GM21447 (cell line): ENCODE measurements at regions not wholly inside any gene's neighbourhood (a gene's known extent, or its start where the extent isn't known, plus 50 kb on each side); places are given as distances from the start of the nearest gene placed in this dataset.
"Not testable (repeated sequence)": the region's sequence is repeated elsewhere in the genome, so short reads cannot be mapped to it uniquely, and the experiment has no call there.

ENCODE experiments used
- ATAC-seq: cut with Tn5 transposase; IDR thresholded peaks from one replicate; pipeline ENCODE4 v1.9.1; 2021; ENCODE audit not compliant: unreplicated experiment

DNA sequence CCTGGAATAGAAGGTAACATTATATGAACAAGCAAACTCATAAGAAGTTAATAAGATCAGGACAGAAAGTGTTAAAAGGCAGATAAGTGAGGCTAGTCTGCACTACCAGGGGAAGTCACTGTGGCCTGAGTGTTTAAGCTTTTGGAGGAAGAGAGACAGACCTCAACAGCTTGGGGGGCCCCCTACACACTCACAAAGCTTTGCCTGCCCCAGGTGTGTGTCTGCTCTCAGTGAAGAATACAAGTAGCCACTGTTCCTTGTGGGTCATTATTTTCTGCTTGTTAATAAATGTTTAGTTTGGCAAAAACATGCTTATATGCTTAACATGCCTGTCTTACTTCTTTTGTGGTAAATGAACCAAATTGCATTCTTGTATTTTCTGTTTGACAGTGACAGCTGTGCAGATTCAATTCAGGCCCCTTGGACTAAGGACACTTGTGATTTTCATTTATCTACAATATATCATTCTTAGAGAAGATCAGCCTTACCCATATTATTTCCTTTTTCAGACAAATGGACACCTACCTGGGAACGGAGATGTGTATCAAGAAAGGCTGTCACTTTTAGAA is 50.7 kb upstream of the C12orf71 start:
- peak; percentile 80 for ATAC-seq

DNA sequence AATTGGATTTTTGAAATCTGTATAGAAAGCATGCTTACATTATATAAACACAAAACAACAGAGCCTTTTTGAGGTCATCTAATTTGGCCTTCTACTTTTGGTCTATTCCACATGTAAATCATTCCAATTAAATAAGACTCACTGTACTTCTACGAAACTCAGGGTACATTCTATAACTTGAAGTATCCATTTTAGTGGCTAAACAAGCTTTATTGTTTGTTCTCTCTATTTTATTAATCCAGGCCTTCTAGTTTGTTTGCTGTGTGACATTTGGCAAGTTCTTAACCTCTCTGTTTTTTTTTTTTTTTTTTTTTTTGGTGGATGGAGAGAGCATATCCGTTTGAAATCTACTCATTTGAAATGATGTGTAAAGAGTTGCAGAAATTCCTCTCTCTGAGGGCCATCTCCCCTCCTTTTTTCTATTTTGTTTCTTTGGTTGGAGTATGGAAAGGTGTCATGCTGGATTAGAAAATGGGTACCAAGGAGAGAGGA is 58.1 kb upstream of the C12orf71 start:
- no peak for ATAC-seq

DNA sequence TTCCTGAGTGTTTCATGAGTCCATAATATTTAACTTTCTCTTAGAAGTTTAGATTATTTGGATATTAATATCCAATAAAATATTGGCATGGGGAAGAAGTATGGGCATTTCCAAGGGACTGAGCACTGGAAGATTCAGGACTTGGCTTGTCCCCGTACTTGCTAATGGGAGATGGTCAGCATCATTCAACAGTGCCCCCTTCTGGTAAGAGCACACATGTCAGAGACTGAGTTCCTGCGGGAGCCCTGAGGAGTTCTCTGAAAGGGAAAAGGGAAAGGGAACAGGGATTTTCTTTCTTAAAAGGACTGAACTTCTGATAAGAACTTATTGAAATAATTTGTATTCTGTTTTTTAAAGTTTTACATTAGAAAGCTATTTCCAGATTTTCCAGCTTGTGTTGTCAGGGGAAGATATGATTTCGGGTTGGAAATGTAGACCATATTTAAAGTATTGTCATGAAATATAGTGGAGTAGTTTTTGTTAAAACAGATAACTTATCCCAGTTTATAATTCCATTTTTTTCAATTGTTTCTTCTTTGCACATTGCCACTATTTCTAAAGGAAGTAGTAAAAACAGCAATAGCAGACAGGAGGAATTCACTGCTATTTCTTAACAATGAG is 59.8 kb upstream of the C12orf71 start:
- peak; percentile 46 for ATAC-seq

DNA sequence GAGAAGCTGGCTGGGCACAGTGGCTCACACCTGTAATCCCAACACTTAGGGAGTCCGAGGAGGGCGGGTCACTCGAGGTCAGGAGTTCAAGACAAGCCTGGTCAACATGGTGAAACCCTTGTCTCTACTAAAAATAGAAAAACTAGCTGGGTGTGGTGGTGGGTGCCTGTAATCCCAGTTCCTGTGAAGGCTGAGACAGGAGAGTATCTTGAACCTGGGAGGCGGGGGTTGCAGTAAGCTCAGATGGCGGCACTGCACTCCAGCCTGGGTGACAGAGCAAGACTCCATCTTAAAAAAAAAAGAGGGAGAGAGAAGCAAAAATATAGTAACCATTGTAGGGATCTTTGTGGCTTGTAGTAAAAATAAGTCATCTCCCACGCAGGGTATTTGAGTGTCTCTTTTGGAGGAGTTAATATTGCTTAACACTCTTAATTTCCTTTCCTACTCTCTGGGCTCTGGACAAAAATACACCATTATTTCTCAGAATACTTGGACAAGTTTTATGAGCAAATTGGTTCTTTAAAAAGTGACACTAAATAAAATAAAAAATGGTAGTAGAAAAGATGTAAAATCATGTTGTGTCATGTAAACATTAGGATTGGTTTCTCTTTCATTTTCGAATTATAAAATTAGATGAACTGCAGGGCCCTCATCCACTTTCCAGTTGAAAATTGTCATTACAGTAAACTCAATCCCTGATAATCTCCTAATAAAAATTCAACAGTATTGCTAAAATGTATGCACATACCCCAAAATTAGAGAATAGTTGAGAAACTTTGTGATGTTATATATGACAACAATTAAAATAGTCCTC is 61.1 kb upstream of the C12orf71 start:
- ATAC-seq = no peak

DNA sequence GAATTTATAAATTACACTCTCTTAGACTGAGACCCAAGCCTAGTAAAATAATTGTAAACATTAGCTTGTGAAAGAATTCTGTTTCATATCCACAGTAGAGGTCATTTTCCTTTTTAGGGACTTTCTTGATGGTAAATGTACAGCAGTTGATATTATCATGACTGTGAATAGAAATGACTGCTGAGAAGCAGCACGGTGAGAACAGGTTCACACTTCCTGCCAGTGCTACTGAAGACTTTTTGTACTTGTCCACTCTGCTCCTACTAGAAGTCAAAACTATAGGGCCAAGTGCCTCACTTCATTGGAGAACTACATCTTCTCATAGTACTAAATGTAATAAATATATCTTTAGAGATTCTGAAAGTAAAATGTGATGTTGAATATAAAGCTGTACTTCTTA is 63.3 kb upstream of the C12orf71 start:
- ATAC-seq = peak; percentile 52

DNA sequence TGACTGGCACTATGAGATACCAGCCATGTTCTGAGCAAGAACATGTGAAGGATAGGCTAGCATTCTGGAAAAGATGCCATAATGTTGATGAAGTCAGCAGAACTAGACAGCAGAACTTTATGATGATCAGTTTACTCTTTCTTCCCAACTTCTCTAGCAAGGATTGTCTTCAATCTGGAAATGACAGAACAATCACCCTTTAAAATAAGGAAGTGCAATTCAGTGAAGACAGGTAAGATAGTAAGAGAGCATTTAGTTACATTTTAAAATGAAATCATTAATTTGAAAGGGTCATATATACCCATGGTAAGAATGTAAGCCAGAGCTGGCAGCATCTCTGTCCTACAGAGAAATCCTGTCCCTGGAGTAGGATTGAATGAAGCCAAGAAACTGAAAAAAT is 66.0 kb upstream of the C12orf71 start:
- ATAC-seq = no peak

DNA sequence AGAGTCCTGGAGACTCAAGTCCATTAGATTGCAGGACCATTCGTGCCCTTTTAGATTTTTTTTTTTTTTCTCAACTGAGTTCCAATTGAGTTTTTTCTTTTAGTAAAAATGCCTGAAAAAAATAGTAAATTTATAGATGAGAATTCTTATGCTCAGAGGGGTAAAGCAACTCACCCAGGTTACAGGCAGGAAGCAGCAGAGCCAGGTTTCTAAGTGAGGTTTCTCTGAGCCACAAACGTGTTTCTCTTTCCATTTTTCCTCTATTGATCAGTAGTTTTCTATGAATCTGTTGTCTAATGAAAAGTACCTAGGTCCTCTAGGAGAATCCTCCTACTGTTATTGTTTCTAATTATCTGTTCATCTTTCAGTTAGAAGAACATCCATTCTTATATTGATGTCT is 66.4 kb upstream of the C12orf71 start:
- no peak for ATAC-seq

DNA sequence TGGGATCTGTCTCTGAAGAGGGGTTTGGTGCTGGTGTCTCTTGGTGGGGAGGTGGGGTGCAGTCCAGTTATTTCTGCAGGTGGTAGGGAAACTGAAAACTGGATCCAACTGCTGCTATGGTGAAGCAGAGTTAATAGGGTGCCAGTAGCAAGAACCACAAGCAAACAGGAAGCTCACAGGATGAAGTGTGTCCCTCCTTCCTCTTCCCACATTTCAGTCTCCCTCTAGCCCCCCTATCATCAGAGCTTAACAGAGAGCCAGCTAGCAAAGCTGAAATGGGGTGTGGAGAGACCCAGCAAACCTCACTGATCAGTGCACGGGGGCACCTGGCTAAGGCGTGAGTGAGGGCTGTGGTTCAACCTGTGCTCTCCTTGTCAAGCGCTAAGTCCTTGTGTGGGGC is 69.1 kb upstream of the C12orf71 start:
- ATAC-seq = no peak

DNA sequence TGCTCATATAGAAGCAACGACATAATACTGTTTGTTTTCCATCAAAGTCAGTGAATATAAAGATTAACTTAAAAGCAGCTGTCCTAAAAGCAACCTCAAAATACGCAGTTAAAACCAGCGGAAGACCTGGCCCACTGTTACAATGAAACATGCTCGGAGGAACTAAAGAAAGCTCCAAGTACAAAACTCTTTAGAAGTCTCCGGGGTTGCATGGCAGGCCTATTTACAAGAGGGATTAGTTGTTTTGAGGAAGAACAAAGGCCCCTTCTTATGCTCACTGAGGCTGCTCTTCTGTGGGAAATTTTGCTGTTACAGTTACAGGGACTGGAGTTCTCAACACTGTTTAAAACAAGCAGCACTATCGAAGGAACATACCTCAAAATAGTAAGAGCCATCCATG is 75.9 kb upstream of the C12orf71 start:
- no peak for ATAC-seq

DNA sequence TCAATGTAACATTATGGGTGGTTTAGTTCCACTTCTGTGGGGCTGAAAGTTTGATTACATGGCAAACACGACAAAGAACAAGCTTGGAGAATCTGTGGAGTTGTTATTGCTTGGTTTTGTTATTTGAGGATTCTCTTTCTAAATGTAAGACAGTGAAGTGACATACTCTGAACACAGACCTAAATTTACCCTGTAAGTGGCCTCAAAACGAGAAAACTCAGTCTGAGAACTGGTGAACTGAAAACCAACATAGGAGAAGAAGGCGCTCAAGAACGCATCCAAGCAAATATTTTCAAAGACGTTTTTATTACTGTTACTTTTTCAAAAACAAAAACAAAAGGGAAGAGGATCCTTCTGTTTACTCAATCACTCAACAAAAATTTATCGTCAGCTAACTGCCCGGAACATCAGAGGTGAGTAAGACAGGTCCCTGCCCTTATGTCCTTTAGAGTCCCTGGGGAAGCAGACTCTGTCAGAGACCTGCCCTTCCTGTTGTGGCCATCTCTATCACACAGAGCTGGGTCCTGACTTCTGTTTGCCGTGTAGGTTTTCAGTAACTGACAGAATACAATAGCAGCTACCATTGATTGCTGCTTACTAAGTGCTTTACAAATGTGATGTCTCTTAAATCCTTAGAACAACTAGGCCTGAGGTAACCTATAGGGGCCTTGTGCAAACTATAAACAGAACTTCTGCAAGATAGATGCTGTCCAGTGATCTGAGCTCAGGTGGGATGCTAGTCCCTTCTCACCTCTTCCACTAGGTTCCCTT is 79.3 kb upstream of the C12orf71 start:
- ATAC-seq = peak; percentile 63

DNA sequence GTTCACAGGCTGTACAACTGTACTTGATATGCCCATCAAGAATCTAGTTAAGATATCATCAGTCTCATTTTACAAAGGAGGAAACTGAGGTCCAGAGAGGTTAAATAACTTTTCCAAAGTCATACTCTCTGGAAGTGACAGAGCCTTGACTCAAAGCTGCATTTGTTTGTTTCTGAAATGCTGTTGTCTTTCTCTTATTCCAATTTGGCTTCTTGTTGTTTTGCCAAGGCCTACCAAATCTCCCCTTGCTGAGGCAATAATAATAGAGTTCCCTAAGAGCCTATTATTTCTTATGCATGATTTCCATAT is 79.8 kb upstream of the C12orf71 start:
- ATAC-seq = no peak

DNA sequence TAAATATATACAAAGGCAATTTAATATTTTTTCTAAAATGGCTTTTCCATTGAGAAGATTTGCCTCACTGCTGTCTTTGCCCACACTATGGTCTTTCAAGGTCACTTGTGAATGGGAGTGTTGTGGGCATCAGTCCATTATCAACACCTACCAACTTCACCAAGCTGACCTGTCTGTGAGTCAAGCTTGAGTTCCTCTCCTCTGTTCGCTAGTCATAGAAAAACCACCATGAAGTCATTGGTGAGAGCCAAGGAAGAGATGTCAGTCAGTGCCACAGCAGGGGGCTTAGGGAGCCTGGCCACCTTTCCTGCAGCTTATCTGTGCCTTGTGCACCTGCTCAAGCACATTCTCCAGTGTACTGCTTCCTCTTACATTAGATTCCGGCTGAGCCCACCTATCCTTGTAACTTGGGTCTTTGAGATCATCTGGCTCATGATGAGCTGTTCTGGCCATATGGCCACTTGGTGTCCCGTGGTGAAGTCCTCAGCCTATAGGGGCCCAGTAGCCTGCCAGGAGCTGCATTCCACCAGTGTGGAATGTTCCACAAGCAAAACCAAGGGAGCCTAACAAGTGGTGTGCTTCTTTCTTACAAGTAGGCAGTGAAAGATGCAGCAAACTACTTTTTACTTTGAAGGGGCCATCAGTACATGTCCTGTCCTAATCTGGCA is 80.8 kb upstream of the C12orf71 start:
- no peak for ATAC-seq

DNA sequence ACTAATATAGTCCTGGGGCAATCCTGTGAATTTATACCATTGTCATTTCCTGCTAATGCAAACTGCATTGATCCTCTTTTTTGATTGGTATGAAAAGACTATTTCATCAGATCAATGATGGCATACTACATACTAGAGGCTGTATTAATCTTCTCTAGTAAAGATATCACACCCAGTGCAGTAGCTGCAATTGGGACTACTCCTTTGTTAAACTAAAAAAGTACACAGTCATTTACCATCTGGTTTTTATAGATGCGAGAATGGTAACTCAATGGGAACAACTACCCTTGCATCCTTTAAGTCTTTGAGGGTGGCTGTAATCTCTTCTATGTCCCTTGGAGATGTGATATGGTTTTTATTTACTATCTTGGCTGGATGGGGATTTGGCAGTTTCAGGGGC is 80.2 kb upstream of the STK38L start:
- no peak for ATAC-seq

DNA sequence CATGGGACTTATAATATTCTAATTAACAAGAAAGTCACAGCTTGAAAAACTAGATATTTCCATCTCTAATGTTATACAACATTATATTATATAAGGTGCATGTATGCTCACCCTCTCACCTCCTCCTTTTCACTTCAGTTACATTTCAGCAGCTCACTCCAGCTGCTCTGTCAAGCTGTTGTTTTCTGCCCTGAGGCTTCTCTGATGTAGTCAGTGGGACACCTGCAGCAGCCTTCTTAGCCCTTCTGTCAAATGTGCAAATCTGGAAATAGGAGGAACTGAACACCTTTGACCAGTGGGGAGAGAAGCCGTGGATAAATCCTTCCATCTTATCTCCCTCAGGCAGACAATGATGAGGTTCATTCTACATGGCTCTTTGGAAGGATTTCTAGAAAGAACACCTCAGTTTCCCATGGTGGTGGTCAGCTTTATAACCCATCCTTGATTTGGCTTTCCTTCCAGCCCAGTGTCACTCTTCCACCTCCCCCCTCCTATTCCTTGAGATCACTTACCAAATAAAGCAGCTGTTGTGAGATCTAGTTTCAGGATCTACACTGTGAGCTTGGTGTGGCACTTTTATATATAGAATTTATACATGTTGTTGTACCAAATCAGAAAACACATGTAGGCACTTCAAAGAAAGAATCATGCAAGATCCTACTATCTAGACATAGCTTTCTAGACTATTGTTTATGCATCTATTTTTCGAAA is 79.6 kb upstream of the STK38L start:
- no peak for ATAC-seq

DNA sequence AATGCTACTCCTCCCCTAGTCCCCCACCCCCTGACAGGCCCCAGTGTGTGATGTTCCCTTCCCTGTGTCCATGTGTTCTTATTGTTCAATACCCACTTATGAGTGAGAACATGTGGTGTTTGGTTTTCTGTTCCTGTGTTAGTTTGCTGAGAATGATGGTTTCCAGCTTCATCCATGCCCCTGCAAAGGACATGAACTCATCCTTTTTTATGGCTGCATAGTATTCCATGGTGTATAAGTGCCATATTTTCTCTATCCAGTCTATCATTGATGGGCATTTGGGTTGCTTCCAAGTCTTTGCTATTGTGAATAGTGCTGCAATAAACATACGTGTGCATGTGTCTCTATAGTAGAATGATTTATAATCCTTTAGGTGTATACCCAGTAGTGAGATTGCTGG is 78.1 kb upstream of the STK38L start:
- ATAC-seq = not testable (repeated sequence)

DNA sequence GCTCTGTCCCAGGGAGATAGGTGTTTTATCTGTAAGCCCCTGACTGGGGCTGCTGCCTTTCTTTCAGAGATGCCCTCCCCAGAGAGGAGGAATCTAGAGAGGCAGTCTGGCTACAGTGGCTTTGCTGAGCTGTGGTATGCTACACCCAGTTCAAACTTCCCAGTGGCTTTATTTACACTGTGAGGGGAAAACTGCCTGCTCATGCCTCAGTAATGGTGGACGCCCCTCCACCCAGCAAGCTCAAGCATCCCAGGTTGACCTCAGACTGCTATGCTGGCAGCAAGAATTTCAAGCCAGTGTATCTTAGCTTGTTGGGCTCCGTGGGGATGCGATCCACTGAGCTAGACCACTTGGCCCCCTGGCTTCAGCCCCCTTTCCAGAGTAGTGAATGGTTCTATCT is 72.6 kb upstream of the STK38L start:
- ATAC-seq = not testable (repeated sequence)

DNA sequence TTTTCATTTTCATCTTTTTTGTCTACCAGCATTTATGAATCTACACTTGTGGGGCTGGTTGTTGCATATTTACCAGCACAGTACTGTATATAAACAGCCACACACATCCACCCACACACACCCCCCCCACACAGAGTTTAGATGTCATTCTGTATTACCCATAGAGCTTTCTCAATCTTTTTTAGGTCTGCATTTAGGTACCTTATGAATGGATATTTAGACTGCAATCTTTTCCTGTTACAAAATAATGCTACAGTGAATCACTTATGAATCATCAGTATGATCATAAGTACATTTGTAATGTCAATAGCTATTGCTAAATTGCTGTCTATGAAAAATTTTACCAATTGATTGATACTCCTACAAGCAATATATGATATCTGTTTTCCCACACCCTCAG is 67.3 kb upstream of the STK38L start:
- ATAC-seq = no peak

DNA sequence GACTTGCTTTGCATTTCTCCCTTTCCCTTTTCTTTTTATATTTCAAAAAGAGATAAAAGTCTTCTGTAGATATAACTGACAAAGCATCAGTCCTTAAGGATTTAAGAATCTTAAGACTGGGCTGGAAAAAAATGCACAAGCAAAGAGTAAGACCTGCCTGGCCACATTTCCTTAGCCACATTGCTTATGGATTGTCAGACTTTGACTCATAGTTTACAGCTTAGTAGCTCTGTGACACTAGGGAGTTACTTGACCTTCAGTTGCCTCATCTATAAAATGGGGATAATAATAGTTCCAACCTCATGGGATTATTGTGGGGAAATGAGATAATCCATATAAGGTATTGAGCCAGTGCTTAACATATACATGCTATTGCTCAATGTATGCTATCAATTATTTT is 66.4 kb upstream of the STK38L start:
- no peak for ATAC-seq

DNA sequence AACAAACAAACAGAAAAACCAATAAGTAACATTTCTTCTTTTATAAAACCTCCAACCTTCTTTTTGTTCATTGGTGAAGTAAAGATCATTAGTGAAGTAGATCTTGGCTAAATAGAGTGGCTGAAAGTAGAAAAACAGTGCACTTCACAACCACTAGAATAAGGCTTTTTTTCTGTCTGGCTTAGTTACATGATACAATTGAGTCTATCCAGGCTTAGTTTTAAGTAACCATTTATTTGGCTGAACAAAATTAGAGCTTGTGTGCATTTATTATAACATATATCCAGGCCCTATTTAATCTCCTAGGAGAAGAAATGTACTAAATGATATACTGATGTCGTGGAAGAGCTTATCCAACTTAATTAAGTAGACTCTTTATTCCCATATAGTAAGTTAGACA is 65.8 kb upstream of the STK38L start:
- ATAC-seq = no peak

DNA sequence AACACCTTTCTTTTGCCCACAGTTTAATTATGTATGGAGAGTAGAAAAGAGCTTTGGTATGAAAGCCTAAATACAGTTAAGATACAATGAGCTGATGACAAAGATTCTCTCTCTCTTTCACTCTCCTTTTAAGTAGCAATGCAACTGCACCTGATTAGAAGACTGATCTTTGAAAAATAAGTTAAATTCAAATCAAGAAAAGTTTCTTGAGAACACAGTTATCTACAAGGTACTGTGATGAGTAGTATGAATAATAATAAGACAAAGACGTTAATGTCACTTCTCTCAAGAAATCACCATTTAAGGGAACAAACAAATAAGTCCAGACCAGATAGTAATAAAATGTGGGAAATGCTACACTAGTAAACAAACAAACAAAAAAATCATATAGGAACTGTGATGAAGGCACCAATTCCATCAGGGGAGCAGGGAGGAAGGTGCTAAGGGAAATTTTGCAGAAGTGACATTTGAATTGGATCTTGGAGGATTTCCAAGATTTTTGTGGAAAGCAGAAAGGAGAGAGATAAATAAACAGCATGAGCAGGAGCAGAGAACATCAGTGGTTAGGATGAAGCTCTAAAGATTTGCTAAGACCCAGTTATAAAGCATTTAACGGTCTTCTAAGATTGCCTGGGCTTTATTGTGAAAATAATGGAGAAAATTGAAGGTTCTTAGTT is 65.2 kb upstream of the STK38L start:
- ATAC-seq = no peak
